Activated CD8-positive, alpha-beta memory T cell treated with anti-CD3 and anti-CD28 coated beads, Interleukin-2, amount 50 U/mL, for 4 hours (primary cell): ENCODE measurements at regions not wholly inside any gene's neighbourhood (a gene's known extent, or its start where the extent isn't known, plus 50 kb on each side); places are given as distances from the start of the nearest gene placed in this dataset.
A peak's percentile ranks its signal among the peaks of the same experiment; 100 is the strongest.

ENCODE experiments used
- DNase-seq: peaks from one replicate; pipeline ENCODE4 v3.0.0-alpha.2; 2020

DNA sequence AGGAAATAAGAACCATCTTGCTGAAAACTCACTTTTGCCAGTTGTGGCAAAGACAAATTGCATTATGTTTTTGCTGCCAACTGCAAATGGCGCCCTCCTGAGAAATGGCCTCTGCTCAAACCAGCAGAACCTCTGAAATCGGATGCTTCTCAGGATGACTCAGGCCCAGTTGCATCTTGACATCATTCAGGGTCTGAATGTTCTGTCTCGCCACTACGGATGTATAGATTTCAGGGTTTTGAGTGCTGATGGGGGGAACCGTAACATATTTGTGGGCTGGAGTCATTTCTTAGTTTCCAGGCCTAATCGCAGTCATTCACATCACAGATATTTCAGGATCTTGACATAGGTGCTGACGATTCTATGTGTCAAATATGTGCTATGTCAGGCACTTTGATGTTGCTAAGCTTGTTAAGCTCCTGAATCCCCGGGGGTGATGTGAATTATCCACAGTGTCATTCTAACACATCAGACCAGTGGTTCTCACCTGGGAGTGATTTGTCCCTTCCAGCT lies 207.1 kb downstream of the NFATC2 start:
- DNase-seq = no peak

DNA sequence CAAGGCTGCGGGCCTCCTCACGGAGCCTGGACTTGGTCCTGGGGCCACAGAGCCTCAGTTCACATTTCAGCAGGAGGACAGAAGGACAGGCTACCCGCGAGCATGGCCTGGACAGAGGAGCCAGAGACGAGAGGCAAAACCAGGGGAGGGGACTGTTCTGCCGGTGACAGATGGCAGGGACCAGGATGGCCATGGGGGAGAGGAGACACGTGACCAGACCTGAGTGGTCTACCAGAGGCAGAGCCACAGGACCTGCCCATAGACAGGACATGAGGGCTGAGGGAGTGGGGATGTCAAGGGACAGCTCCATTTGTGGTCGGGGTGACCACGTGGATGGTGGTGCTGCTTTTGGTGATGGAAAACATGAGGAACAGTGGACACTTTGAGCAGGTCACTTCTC lies 207.9 kb downstream of the NFATC2 start:
- DNase-seq = no peak

DNA sequence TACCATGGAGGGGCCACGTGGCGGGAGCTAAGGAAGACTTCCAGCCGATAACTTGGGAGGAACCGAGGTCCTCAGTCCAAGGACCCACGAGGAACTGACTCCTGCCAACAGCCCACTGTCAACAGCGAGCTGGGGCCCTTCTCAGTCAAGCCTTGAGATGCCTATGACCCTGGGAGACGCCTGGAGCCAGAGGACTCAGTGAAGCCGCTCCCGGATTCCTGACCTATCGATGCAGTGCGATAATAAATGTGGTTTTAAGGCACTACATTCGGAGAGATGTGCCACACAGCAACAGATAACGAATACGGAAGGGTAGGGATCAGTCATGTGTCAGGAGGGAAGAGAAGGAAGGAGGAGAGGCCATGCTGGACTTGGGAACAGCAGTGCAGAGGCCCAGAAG lies 208.5 kb downstream of the NFATC2 start:
- DNase-seq = no peak

DNA sequence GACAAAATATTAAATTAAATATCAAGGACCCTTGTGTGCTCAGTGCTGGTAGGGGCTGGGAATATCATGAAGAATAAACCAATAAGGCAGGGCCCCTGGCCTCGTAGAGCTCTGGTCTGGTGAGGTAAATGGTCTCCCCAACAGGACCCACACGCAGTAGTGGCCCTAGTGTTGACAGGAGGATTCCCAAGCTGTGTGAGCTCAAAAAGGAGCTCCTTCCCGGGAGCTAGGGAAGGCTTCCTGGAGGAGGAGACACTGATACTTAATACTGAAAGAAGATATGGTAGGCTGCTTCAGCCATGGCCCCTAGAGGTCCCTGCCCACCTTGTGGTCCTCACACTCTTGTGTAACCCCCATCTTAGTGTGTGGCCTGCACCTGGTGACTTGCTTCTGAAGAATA lies 209.1 kb downstream of the NFATC2 start:
- no peak for DNase-seq

DNA sequence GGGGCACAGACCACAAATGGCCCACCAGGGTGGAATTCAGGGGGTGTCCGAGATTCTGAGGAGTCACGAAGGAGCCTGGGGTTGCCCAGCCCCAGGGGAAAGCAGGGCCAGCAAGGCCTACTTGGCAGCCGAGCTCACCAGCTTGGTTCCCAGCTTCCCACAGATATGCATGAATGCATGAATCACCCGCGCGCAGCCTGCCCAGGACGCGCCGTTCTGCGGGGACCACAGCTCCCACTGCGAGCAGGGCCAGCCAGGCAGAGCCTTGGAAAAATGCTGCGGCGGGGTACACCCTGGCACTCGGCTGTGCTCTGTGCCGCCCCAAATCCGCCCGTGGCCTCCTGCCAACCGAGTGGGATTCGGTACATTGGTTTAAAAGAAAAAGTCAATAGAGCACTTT lies 211.0 kb downstream of the NFATC2 start:
- DNase-seq = no peak

DNA sequence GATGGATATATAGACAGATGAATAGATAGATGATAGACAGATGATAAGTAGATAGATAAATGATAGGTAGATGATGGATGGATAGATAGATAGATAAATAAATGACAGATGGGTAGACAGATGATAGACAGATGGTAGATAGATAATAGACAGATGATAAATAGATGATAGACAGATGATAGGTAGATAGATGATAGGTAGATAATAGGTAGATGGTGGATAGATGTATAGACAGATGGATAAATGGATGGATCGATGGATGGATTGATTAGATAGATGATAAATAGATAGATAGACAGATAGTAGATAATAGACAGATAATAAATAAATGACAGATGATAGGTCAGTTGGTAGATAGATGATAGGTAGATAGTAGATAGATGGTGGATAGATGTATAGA lies 212.7 kb downstream of the NFATC2 start:
- no peak for DNase-seq

DNA sequence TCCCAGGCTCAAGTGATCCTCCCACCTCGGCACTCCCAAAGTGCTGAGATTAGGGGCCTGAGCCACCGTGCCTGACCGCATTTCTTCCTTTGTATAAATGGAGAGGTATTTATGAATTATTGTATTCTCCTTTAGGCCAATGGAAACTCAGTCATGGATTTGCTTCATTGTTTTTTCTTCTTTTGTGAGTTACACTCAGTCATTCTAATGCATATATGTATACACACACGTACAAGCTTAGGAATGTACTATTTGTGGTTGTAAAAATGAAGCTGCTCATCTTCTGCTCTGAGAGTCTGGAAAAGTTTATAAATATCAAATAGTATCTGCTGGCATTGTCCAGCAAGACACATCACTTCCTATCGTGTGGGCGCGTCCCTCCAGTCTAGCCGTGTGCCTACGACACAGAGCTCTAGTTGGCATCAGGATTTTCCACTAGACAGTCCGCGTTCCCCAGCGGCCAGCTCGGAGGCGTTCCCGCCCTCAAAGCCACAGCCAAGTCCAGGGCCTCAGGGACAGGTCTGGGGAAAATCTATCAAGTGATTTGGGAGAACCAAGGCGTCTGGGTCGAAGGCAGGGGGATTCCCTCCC lies 215.2 kb downstream of the NFATC2 start:
- no peak for DNase-seq

DNA sequence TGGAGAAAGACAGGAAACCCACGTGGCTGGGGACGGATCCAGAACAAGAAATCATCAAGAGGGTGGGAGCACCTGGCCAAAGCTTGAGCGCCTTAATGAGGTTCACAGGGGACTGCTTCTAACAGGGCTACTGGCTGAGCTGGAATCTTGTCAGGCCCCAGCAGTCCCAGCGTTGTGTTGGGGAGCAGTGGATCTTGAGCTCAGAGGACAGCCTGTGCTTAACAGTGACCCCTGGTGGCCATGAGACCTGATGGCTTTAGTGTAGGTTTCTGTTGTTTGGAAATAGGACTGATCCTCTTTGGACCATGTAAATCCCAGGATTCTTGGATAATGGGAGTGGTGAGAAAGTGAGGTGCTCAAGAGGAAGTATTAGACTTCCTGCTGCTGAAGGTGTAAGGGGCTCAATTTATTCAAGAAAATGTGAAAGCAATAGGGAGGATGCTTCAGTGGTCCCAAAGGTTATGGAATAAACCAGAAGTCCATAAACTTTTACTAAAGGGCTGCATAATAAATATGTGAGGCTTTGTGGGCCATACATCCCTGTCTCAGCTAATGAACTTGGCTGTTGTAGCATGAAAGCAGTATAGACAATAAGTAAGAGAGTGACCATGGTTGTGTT lies 216.2 kb downstream of the NFATC2 start:
- peak; percentile 54 for DNase-seq

DNA sequence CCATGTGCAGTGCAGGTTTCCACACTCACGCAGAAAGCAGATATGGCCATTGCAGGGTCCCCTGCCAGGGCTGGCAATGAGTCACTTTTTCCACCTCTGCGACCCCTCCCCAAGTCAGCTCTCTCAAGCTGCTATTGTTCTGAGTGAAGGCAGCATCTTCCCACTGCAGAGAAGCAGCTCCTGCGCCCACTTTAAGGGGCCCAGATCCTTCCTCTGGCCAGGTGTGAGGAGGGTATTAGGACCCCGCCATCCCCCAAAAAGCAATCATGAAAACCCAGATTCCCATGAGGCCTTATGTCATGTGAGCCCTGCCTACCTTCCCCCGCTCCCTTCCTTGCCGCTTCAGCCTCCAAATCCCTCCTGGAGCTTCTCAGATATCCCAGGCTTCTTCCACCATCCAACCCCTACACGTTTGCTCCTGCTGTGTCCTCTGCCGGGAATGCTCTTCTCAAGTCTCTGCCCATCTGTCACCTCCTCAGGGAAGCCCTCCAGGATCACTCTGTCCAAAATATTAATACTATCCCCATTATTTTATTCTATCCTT lies 220.3 kb downstream of the NFATC2 start:
- no peak for DNase-seq

DNA sequence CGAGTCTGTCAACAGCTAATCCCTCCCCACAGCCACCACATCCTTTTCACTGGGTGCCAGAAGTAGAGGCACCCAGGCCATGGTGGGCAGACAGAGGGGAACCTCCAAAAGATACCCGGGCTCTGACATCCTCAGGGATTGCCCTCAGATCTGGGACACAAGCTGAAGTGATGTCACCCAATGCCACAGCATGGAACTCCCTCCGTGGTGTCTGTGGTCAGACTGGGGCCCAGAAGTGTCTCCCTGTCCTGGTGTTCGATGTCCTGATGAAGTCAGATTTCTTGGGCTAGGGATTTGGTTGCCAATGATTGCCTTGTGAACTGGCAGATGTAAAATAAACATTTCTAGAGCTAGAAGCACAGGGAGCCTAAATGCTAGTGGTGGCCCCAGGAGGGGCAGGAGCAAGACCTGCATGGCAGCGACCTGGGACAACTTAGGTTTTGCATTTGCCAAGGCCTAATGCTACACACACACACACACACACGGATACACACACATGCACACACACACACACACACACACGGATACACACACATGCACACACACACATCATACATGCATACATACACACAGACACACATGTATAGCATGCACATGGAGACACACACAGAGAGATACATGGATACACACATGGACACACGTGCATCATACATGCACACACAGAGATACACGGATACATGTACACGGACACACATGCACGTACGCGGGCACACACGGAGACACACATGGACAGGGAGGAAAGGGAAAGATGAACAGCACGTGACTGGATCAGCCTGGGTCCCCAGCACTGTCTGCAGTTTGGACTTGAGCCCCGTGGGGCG lies 221.0 kb downstream of the NFATC2 start:
- DNase-seq = no peak

DNA sequence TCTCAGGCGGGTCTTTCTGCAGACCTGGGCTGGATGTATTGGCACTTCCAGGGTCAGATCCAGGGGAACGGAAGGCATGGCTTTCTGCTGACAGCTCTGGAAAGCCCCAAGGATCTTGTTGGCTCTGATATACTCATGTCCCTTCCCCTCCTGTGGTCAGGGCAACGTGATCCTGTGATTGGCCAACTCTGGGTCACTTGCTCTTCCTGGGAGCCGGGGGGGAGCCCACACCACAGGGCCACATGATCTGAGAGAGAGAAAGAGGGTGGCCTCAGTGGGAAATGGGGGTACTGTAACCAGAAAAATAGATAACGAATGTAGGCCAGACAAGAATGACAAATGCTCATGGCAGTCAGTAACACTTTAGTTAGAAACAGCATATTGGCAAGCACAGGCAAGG lies 223.0 kb downstream of the NFATC2 start:
- DNase-seq = no peak

DNA sequence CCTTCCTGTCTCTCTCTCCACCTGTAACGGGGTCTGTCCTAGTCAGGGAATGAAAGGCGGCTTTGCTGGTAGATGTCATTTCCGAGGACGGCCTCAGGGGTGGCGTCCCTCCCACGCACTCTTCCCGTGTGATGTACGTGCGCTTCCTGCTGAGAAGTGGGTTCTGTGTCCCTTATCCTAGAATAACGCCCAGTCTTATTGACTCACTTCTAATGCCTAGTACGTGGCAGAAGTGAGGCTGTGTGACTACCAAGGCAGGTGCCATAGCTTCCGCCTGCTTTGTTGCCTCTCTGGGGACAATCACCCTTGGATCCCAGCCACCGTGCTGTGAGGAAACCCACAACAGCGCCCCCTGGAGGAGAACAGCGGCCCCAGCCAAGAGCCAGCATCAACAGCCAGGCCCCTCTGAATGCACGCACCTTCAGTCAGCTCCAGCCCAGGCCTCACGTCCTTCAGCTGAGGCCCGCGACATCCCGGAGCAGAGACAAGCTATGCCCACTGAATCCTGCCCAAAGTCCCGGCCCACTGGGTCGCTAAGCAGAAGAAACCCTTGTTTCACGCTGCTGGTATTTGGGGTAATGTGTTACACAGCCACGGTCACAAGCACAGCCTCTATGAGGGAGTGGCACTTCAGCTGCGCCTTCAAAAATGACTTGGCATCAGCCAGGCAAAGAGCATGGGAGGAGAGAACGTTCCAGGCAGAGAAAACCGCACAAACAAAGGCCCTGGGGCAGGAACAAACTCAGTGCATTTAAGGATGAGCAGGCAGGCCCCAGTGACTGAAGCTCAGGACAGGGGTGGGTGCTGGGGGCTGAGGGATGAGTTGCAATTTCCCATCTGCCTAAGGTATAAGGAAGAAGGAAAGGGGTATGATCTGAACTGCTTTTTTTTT lies 224.2 kb downstream of the NFATC2 start:
- DNase-seq = peak; percentile 40

DNA sequence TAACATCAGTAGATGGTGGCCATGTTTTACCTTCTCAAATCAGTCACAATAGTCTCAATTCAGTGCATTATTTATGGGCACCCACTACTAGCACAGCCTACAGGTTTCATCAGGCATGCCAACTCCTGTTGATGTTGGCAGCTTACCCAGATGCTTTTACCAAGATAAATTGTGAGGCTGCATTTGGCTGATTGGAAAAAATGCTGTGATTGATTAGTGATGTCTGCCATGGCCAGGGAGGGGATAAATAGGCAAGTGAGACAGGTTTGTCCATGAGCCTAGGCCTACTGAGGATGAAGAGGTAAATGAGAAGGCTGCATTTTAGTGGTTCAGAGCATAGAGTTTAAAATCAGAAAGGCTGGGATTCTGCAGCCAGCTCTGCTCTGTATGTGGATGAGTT lies 227.1 kb downstream of the NFATC2 start:
- no peak for DNase-seq

DNA sequence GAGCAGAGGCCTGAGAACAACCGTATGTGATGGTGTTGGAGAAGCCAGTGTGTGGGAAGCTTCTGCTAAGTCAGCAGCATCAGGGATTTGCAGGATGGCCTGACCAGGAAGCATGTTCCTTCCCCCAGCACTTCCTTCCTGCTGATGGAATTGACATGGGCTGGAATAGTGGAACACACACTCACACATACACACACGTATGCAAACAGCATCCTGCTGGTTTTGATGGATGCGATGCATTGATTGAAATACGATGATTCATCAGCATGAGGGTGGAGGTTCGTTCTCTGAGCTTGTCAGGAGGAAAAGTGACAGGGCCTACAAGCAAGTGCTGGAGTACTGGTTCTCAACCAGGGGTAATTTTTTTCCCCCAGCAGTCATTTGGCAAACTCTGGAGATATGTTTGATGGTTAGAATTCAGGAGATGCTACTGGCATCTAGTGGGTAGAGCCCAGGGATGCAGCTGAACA lies 229.1 kb downstream of the NFATC2 start:
- no peak for DNase-seq

DNA sequence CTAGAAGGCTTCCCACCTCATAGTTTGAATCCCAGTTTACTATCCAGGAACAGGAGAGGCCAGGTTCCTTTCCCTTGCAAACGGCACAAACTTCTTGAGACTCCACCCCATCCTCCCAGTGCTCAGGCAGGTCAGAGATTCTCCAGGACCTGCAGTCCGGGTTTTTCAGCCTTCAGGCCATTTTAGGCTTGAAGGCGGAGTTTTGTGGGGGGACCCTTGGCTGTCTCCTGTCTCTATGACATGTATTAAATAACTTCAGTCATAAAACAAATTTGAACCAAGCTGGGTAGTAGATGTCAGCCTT lies 230.1 kb downstream of the NFATC2 start:
- DNase-seq = no peak

DNA sequence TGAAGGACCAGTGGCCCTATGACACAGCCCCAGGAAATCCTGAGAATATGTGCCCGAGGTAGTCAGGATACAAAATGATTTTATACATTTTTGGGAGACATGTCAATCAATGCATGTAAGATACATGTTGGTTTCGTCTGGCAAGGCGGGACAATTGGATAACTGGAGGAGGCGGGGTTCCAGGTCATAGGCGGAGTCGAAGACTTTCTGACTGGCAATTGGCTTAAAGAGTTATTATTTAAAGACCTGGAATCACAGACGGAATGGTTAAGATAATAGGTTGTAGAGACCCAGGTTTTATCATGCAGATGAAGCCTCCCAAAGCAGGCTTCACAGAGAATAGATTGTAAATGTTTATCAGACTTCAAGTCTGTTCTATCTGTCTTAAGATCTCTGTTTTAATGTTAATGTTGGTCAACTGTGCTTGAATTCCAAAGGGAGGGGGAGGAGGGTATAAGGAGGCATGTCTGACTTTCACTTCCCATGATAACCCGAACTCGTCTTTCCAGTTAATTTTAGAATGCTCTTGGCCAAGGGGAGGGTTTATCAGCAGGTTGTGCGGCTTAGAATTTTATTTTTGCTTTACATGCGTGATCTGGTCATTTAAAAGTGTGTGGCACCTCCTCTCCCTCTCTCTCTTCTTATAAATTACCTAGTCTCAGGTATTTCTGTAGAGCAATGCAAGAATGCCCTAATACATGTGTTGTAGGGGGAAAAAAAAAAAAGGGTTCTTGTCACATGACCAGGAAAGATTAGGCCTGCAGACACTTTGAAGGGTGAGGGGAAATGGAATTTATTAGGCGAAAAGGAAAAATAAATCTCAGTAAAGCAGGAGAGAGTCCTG lies 230.7 kb downstream of the NFATC2 start:
- DNase-seq = no peak

DNA sequence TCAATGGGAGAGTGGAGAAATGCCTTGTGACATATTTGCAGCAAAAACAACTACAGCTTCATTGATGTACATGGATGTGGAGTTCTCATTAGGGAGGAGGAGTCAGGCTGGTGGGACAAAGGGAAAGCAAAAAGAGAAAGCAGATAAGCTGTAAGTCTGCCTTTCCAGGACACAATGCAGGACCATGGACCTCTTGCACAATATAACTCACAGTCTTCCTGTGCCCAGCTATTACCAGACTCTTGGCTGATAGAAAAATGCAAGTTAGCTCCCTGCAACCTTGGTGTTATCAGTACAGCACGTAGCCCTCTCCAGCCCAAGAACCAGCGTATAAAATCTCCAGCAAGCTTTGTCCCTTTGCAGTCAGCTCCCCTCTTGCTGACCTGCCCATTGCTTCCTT lies 232.3 kb downstream of the NFATC2 start:
- DNase-seq = no peak

DNA sequence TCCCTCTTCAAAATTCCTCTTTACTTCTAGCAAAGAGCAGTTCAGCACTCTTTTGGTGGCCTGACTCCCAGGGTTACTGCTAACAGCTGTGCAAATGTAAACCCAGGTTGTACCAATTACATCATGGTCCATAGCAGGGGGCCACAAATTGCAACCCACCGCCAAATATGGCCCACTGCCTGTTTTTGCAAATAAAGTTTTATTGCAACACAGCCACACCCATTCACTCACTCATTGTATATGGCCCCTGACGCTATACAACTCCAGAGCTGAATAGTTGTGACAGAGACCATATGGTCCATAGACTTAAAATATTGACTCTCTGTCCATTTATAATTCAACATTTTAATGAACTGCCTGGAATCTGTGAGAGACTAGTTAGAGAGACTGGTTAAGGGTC lies 233.4 kb downstream of the NFATC2 start:
- no peak for DNase-seq

DNA sequence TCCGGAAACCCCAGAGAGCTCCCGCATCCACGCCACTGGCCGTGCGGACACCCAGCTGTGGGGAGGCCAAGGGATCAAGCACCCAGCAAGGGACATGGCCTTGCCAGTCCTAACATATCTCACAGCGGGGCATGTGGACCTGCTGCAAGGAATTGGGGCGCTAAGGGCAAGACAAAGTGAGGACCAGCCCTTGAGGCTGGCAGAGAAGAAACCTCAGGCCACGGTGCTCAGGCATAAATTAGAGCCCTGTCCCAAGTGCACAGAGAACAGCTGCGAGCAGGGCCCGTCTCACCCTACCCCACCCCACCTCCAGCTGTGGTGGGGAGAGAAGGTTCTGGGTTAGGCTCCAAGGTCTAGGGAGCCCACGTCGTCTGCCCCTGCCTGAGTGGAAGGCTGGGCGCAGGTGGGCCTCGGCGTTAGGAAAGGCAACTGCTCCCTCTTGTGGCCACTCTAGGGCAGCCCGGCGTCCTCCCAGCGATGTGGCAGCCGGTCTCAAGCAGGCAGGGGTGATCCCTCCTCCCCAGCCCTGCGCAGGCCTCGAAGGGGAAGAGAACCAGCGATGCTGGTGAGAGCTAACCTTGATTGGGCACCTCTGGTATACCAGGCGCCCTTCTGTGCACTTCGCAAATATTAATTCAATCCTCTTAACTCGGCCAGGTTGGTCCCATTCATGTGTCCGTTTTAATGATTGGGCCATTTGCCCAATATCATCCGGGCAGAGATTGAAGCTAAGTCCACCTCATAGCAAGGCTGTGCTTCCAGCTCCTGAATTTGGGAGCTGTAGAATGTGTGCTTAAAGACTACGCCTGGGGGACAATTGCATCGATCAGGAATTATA lies 235.8 kb downstream of the NFATC2 start:
- DNase-seq = peak; percentile 72

DNA sequence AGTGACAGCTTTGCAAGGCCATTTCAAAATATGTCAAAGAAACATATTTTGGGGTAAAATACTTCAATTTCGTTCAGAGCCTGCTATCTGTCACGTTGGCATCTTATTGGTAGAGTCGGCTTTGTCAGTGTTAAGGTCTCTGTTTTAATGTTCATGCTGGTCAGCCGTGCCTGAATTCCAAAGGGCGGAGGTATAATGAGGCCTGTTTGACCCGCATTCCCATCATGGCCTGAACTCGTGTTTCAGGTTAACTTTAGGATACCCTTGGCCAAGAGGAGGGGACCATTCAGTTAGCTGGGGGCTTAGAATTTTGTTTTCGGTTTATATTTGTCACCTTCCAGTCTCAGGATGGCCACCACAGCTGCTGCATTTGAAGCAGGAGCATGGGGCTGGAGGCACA lies 236.4 kb downstream of the NFATC2 start:
- no peak for DNase-seq
